Sigmoid colon (tissue), 6 donors: ENCODE measurements at regions not wholly inside any gene's neighbourhood (a gene's known extent, or its start where the extent isn't known, plus 50 kb on each side); places are given as distances from the start of the nearest gene placed in this dataset.

Experiments used
- DNase-seq: peaks from one replicate; pipeline ENCODE4 v3.0.0-alpha.2; 2019
- H3K27ac ChIP-seq, 4 donors: fragments of 200-600 bp; sonication (generic); one replicate each; pipeline ENCODE4 v1.5.1; 2016 to 2019; ENCODE audit warnings: mild to moderate bottlenecking in 1 of 4
- H3K27me3 ChIP-seq, 3 donors: fragments of 200-600 bp; sonication (generic); one replicate each; pipeline ENCODE4 v1.5.1; 2019; ENCODE audit warnings: mild to moderate bottlenecking in 1 of 3
- H3K36me3 ChIP-seq, 4 donors: fragments of 200-600 bp; sonication (generic); one replicate each; pipeline ENCODE4 v1.5.1; 2016 to 2019
- H3K4me1 ChIP-seq, 4 donors: fragments of 200-600 bp; sonication (generic); one replicate each; pipeline ENCODE4 v1.5.1; 2017 to 2019
- H3K4me3 ChIP-seq, 4 donors: fragments of 200-600 bp; sonication (generic); one replicate each; pipeline ENCODE4 v1.5.1; 2017 to 2019; ENCODE audit warnings: mild to moderate bottlenecking in 2 of 4, moderate library complexity in 1 of 4
- H3K9me3 ChIP-seq, 4 donors: fragments of 200-600 bp in 3 of 4; sonication (generic) in 3 of 4; one replicate each; pipeline versions ENCODE4 v1.5.1 to v1.6.1; 2013 to 2019
- CTCF ChIP-seq, 4 experiments: fragments of 450-650 bp in 3 of 4; fragments of 200-600 bp in 1 of 4; IDR thresholded peaks; one replicate each; pipeline ENCODE4 v1.5.1; 2016 to 2019; ENCODE audit warnings: antibody characterized with exemption in 4 of 4, mild to moderate bottlenecking in 3 of 4, moderate library complexity in 2 of 4
- EP300 ChIP-seq, 4 donors: sonication (generic); formaldehyde crosslinking; IDR thresholded peaks; one replicate each; pipeline ENCODE4 v1.6.1; 2017; ENCODE audit warnings: antibody characterized with exemption in 4 of 4
- POLR2A ChIP-seq, 2 donors: fragments of 450-650 bp; IDR thresholded peaks; one replicate each; pipeline ENCODE4 v1.6.1; 2016; ENCODE audit warnings: antibody characterized with exemption in 2 of 2, mild to moderate bottlenecking in 2 of 2, moderate library complexity in 2 of 2
- POLR2AphosphoS5 ChIP-seq, 4 donors: sonication (generic); formaldehyde crosslinking; IDR thresholded peaks; one replicate each; pipeline ENCODE4 v1.6.1; 2017; ENCODE audit warnings: antibody characterized with exemption in 4 of 4
- WGBS, 2 donors: extraction: QIAGEN DNeasy Blood & Tissue Kit; methylation state at CpG; one replicate each; pipeline ENCODE4 v1.1.7; 2013; 5-methylcytosine and 5-hydroxymethylcytosine counted together
- intact Hi-C: fragments of 100-400 bp; cut with DNase I; formaldehyde crosslinking; loops from one replicate; pipeline ENCODE4 v1.15.1; 2023
- donor health status: healthy with polysubstance abuse.
- donor health status: healthy.

- Histone ChIP-seq H3K27me3 (no peaks in the 10 kb centered on the region), H3K4me1 (peaks cover 0 to 37% (median 25%) of the 10 kb centered on the region in 4 donors), H3K9me3 (no peaks in the 10 kb centered on the region), H3K36me3 (no peaks in the 10 kb centered on the region), H3K4me3 (no peak overlapping the region), H3K27ac (no peak overlapping the region)
- TF ChIP-seq CTCF (IDR thresholded peaks at IDR 0.05): no peak
- TF ChIP-seq EP300 (IDR thresholded peaks at IDR 0.05): no peak
- no peak for TF ChIP-seq POLR2A (IDR thresholded peaks at IDR 0.05)
- TF ChIP-seq POLR2AphosphoS5 (IDR thresholded peaks at IDR 0.05): no peak
- intact Hi-C loops: loop anchor here (10.0 kb wide), 1 partner anchor 93 kb away; no protein-coding TSS in a partner anchor
- WGBS, 2 donors: 39 to 64% methylated on average over 4 of the region's 4 CpGs
- no peak for DNase-seq
Measured at GRCh38 chr2:106028192-106028591, 165.9 kb downstream of the UXS1 start.

- Histone ChIP-seq H3K27me3 (no peaks in the 10 kb centered on the region), H3K4me1 (peaks cover 0 to 35% (median 23%) of the 10 kb centered on the region in 4 donors), H3K27ac (peak overlapping the region in 1 of 4 donors; percentile 28), H3K4me3 (no peak overlapping the region), H3K36me3 (no peaks in the 10 kb centered on the region), H3K9me3 (no peaks in the 10 kb centered on the region)
- TF ChIP-seq POLR2AphosphoS5 (IDR thresholded peaks at IDR 0.05) (no peak), EP300 (IDR thresholded peaks at IDR 0.05) (no peak)
- intact Hi-C loops: loop anchor here (10.0 kb wide), 1 partner anchor 92 kb away; no protein-coding TSS in a partner anchor
- DNase-seq: no peak
- WGBS, 2 donors: 71 to 72% methylated on average over 6 of the region's 6 CpGs
Measured at GRCh38 chr2:106026271-106027190, 167.6 kb downstream of the UXS1 start.

GRCh38 chr2:106025796-106026195 is 168.3 kb downstream of the UXS1 start:
- intact Hi-C loops: loop anchor here (10.0 kb wide), 1 partner anchor 91 kb away; no protein-coding TSS in a partner anchor
- DNase-seq: no peak
- Histone ChIP-seq H3K36me3 (no peaks in the 10 kb centered on the region), H3K4me3 (no peak overlapping the region), H3K9me3 (no peaks in the 10 kb centered on the region), H3K27me3 (no peaks in the 10 kb centered on the region), H3K4me1 (peaks cover 0 to 35% (median 23%) of the 10 kb centered on the region in 4 donors), H3K27ac (no peak overlapping the region)
- TF ChIP-seq CTCF (IDR thresholded peaks at IDR 0.05) (no peak), POLR2AphosphoS5 (IDR thresholded peaks at IDR 0.05) (no peak), EP300 (IDR thresholded peaks at IDR 0.05) (no peak), POLR2A (IDR thresholded peaks at IDR 0.05) (no peak)
- WGBS, 2 donors: 73 to 88% methylated on average over 5 of the region's 5 CpGs

GRCh38 chr2:106021662-106022028 is 172.5 kb downstream of the UXS1 start:
- peaks cover 0 to 33% (median 24%) of the 10 kb centered on the region in 4 donors for H3K4me1 ChIP-seq
- WGBS, 2 donors: 64 to 91% methylated on average over 3 of the region's 3 CpGs
- no peak overlapping the region for H3K4me3 ChIP-seq
- H3K36me3 ChIP-seq: no peaks in the 10 kb centered on the region
- no peak for DNase-seq
- H3K27me3 ChIP-seq: no peaks in the 10 kb centered on the region
- TF ChIP-seq POLR2AphosphoS5 (IDR thresholded peaks at IDR 0.05): no peak
- no peak for TF ChIP-seq EP300 (IDR thresholded peaks at IDR 0.05)
- no peak for TF ChIP-seq CTCF (IDR thresholded peaks at IDR 0.05)
- no peak for TF ChIP-seq POLR2A (IDR thresholded peaks at IDR 0.05)
- H3K9me3 ChIP-seq: no peaks in the 10 kb centered on the region
- H3K27ac ChIP-seq: peak overlapping the region in 3 of 4 donors; percentile 62 to 78 (median 66)
- intact Hi-C loops: loop anchor here (10.0 kb wide), 1 partner anchor 87 kb away; no protein-coding TSS in a partner anchor
